Neural progenitor cell (in vitro differentiated cells): ENCODE measurements at regions not wholly inside any gene's neighbourhood (a gene's known extent, or its start where the extent isn't known, plus 50 kb on each side); places are given as distances from the start of the nearest gene placed in this dataset.

ENCODE experiments used
- EZH2 ChIP-seq: fragments of 200-600 bp; sonication (generic); IDR thresholded peaks from 2 replicates; pipeline ENCODE4 v1.6.1; 2017; ENCODE audit warnings: antibody characterized with exemption, mild to moderate bottlenecking, moderate library complexity
- EZH2phosphoT487 ChIP-seq: fragments of 200-600 bp; sonication (generic); IDR thresholded peaks from 2 replicates; pipeline ENCODE4 v1.6.1; 2017; ENCODE audit warnings: antibody characterized with exemption
- TF ChIP-seq, protein P1 (sequence below): fragments of 200-600 bp; sonication (generic); IDR thresholded peaks from 2 replicates; pipeline ENCODE4 v1.5.1; 2017; ENCODE audit warnings: antibody characterized with exemption, mild to moderate bottlenecking

- TF ChIP-seq, protein P1, sequence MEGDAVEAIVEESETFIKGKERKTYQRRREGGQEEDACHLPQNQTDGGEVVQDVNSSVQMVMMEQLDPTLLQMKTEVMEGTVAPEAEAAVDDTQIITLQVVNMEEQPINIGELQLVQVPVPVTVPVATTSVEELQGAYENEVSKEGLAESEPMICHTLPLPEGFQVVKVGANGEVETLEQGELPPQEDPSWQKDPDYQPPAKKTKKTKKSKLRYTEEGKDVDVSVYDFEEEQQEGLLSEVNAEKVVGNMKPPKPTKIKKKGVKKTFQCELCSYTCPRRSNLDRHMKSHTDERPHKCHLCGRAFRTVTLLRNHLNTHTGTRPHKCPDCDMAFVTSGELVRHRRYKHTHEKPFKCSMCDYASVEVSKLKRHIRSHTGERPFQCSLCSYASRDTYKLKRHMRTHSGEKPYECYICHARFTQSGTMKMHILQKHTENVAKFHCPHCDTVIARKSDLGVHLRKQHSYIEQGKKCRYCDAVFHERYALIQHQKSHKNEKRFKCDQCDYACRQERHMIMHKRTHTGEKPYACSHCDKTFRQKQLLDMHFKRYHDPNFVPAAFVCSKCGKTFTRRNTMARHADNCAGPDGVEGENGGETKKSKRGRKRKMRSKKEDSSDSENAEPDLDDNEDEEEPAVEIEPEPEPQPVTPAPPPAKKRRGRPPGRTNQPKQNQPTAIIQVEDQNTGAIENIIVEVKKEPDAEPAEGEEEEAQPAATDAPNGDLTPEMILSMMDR: no peak
- TF ChIP-seq EZH2: no peak
- no peak for TF ChIP-seq EZH2phosphoT487
These were observed 159.5 kb upstream of the CNTN6 start for GRCh38 chr3:933326-933725.
